Stimulated activated CD4-positive, alpha-beta T cell treated with anti-CD3 and anti-CD28 coated beads, Interleukin-15, amount 100 ng/mL, for 48 hours (primary cell): ENCODE measurements at regions not wholly inside any gene's neighbourhood (a gene's known extent, or its start where the extent isn't known, plus 50 kb on each side); places are given as distances from the start of the nearest gene placed in this dataset.
"Not testable (repeated sequence)": the region's sequence is repeated elsewhere in the genome, so short reads cannot be mapped to it uniquely, and the experiment has no call there.

ENCODE experiments used
- DNase-seq, 2 donors: peaks; one replicate each; pipeline ENCODE4 v3.0.0-alpha.2; 2020; ENCODE audit warnings: low read depth in 2 of 2

GRCh38 chrY:7588176-7588575 is 676.6 kb upstream of the AMELY start:
- not testable (repeated sequence) for DNase-seq

GRCh38 chrY:7562541-7562940 is 651.0 kb upstream of the AMELY start:
- DNase-seq = no peak

- no peak for DNase-seq
These were observed 646.1 kb upstream of the AMELY start for GRCh38 chrY:7557675-7558074.

DNA sequence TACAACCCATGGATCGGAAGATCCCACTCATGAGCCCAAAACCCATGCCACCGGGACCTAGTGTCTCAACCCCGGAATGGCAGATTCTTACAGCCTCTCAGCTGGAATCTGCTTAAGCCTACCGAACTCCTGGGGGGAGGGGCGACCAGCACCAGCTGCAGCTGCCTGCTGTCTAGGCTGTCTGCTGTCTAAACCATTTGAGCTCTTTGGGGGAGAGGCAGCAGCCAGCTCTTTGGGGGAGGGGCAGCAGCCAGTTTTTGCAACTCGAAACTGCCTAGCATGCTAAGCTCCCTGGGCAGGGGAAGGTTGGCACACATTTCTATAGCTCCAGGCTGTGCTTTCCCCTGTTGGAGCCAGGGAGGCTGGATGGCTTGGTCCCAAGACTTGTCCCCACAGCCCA is 643.5 kb upstream of the AMELY start:
- DNase-seq = no peak

DNA sequence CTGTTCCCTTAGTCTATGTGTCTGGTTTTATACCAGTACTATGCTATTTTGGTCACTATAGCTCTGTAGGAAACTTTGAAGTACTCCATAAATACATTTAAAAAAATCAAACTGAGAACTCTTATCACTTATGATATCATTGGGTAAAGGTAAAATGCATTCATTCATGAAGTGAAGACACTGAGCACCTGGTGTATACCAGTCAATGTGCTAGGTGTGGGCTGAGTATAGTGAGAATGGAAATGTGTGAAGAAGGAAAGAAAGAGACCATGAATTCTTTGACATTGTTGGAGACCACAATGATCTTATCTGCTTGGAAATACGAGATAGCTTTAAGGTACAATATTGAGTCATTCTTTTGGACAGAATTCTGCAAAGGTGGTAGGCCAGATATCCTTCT is 633.5 kb upstream of the AMELY start:
- DNase-seq = no peak

- no peak for DNase-seq
These were observed 632.7 kb upstream of the AMELY start for GRCh38 chrY:7544172-7544770.

- DNase-seq = no peak
These were observed 632.0 kb upstream of the AMELY start for GRCh38 chrY:7543506-7543905.

GRCh38 chrY:7542256-7542858 is 630.8 kb upstream of the AMELY start:
- no peak for DNase-seq

DNA sequence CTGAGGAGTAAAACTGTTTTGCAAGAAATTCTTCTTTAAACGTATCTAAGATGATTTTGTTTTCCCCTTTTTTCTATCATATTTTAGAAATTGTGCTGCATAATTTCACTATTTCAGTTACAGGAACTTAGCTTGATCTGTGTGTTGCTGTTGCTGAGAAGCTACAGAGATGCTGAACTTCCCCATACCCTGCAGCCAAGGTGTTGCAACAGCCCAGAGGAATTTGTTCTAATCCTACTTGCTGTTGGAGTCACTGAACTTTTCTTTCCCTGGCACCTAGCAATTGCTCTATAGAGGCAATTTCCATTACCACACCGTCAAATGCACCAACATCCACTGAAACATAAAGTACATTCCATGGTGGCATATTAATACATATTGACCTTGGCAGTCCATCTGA is 617.8 kb upstream of the AMELY start:
- no peak for DNase-seq

DNA sequence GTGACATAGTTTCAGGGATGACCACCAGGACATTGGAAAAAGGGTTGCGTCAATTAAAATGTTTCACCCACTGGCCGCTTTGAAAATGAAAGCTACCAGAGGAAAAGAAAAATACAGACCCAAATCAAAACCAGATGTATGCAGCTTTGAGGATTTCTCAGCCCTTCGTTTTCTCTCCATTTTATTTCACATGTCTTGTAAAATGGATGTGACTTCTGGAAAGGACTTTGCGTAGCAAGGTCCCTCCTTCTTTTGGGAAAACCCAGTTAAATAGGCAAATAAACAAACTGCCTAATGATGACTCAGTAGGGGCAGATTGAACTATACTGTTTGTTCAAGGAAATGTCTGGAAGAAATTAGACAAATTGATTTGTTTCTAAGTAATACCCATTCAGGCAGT is 616.0 kb upstream of the AMELY start:
- not testable (repeated sequence) for DNase-seq

- DNase-seq = no peak
These were observed 606.8 kb upstream of the AMELY start for GRCh38 chrY:7518387-7518786.

DNA sequence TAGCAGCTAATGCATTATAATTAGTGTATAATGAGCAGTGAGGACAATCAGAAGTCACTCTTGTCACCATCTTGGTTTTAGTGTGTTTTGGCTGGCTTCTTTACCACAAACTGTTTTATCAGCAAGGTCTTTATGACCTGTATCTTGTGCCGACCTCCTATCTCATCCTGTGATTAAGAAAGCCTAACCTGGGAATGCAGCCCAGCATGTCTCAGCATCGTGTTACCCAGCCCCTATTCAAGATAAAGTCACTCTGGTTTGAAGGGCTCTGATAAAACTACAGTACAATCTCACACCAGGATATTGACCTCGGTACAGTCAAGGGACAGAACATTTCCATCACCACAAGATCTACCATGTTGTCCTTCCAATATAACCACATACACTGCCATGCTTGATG is 604.7 kb upstream of the AMELY start:
- DNase-seq = no peak

- DNase-seq = no peak
These were observed 604.3 kb upstream of the AMELY start for GRCh38 chrY:7515812-7516211.

DNA sequence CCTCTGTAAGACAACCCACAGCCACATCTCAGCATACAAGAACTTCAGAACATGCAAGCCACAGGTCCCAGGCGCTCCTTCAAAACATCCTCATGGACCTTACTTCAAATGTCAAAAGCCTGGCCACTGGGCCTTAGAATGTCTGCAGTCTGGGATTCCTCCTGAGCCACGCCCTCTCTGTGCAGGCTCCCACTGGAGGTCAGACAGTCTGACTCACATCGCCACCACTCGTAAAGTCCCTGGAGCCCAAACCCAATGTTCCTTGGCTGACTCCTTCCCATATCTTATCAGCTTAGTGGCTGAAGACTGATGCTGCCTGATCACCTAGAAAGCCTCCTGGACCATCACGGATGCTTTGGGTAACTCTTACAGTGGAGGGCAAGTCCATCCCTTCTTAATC is 591.3 kb upstream of the AMELY start:
- no peak for DNase-seq

DNA sequence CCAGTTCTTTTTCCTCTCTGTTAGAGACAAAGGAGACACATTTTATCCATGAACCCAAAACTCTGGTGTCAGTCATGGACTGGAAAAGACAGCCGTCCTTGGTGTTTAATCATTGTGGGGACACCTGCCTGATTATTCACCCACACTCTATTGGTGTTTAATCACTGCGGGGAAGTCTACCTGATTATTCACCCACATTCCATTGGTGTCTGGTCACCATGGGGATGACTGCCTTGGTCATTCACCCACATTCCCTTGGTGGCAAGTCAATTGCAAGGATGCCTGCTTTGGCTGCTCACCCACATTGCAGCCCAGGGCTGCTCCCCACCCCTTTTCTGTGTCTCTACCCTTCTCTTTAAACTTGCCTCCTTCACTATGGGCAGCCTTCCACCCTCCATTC is 589.7 kb upstream of the AMELY start:
- DNase-seq = no peak

GRCh38 chrY:7496001-7496400 is 584.4 kb upstream of the AMELY start:
- no peak for DNase-seq

DNA sequence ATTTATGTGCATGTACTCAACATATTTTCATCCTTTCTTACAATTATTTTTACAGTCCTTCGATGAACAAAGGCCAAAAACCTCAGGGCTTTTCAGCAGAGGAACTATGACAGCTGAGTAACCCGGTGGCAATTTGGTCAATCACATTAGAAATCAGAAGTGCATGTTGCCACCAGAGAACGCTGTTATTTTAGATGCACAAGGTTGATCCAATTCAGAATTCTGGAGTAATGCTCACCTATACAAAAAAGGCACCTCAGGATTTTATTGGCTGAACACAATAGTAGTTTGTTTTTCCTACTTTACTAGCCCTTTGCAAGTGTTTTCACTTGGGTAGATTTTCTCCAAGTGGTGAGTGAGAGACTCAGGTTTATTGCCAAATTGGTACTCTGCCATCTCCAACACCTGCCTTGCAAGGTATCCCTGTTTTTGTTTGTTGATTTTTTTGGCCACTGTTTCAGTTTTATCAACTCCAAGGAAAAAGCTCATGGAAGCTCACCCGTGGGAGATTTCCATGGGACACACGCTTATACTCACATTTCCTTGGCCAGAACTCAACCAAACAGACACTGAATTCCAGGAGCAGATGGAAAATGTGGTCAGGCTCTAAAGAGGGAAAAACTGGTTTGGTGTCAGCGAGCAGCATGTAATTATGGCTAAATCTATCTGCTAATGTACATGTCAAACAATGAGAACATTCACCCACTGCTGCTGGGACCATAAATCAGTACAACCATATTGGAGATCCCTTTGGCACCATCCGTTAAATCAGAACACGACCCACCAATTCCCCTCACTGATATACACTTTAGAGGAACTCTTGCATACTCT is 573.1 kb upstream of the AMELY start:
- DNase-seq = not testable (repeated sequence)

DNA sequence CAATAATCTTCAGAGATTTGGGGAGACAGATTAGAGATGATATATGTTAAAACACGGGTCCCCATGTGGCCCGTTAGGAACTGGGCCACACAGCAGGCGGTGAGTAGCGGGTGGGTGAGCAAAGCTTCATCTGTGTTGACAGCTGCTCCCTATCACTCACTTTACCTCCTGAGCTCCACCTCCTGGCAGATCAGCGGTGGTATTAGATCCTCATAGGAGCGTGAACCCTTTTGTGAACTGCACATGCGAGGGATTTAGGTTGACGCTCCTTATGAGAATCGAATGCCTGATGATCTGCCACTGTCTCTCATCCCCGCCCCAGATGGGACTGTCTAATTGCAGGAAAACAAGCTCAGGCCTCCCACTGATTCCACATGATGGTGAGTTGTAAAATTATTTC is 560.4 kb upstream of the AMELY start:
- no peak for DNase-seq

DNA sequence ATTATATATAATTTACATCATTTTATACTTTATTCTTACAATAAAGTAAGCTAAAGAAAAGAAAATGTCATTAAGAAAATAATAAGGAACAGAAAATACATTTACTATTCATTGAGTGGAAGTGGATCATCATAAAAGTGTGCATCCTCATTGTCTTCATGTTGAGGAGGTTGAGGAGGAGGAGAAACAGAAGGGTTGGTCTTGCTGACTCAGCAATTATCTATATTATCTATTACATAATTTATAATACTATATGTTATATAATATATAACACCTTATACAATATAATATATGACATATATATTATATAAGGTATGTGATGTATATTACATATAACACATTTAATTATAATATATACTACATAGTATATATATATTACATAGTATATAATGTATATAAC is 558.5 kb upstream of the AMELY start:
- no peak for DNase-seq

- no peak for DNase-seq
These were observed 557.6 kb upstream of the AMELY start for GRCh38 chrY:7468951-7469745.

DNA sequence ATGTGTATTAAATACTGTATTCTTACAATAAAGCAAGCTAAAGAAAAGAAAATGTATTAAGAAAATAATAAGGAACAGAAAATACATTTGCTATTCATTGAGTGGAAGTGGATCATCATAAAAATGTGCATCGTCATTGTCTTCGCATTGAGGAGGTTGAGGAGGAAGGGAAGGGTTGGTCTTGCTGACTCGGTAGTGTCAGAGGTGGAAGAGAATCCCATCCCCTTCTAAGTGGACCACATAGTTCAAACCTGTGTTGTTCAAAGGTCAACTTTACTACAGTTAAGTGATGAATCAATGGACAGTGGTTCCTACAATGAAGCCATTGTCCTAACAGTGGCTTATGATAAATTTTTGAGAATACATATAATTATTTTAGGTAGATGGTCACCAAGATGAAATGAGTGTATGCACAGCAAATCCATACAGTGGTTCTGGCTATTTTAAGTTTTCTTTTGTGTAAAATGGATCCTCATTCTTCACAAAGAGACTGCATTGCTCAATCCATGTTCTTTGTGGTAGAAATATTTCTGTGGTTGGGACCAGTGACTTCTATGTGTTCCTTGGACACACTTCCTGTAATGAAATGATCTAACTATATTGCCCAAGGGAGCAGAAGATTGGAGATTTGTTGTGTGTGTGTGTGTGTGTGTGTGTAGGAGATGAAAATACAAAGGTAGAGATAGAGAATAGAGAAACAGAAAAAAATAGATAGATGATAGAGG is 556.4 kb upstream of the AMELY start:
- DNase-seq = no peak

- DNase-seq = peak in 1 of 2 donors; percentile 44
These were observed 553.7 kb upstream of the AMELY start for GRCh38 chrY:7465185-7465621.
